H9 (cell line): ENCODE measurements at regions not wholly inside any gene's neighbourhood (a gene's known extent, or its start where the extent isn't known, plus 50 kb on each side); places are given as distances from the start of the nearest gene placed in this dataset.

Source experiments
- DNase-seq: peaks from one replicate; pipeline ENCODE4 v3.0.0-alpha.2; 2017
- H2AFZ ChIP-seq: one replicate; pipeline ENCODE4 v1.6.1; 2013; ENCODE audit warnings: mild to moderate bottlenecking, low read length, control low read depth, moderate library complexity
- H2AK5ac ChIP-seq: 2 replicates; pipeline ENCODE4 v1.6.1; 2013; ENCODE audit warnings: low read length, control low read depth, mixed read lengths; ENCODE audit not compliant: insufficient read length
- H2BK120ac ChIP-seq: one replicate; pipeline ENCODE4 v1.6.1; 2013; ENCODE audit warnings: low read depth, mild to moderate bottlenecking, low read length, control low read depth, inconsistent platforms; ENCODE audit not compliant: poor library complexity, severe bottlenecking
- H2BK12ac ChIP-seq: 2 replicates; pipeline ENCODE4 v1.6.1; 2013; ENCODE audit warnings: low read length, control low read depth, mixed read lengths, low read depth; ENCODE audit not compliant: insufficient read length
- H2BK15ac ChIP-seq: 2 replicates; pipeline ENCODE4 v1.6.1; 2013; ENCODE audit warnings: low read depth, low read length, control low read depth
- H2BK20ac ChIP-seq: one replicate; pipeline ENCODE4 v1.6.1; 2013; ENCODE audit warnings: low read depth, mild to moderate bottlenecking, low read length, control low read depth, inconsistent platforms; ENCODE audit not compliant: poor library complexity, severe bottlenecking
- H2BK5ac ChIP-seq: 2 replicates; pipeline ENCODE4 v1.6.1; 2013; ENCODE audit warnings: low read length, control low read depth, mixed read lengths; ENCODE audit not compliant: insufficient read length
- H3K14ac ChIP-seq: 2 replicates; pipeline ENCODE4 v1.6.1; 2013; ENCODE audit warnings: low read length, control low read depth; ENCODE audit not compliant: insufficient read depth
- H3K18ac ChIP-seq: 2 replicates; pipeline ENCODE4 v1.6.1; 2013; ENCODE audit warnings: low read depth, mild to moderate bottlenecking, mixed read lengths, low read length, control low read depth; ENCODE audit not compliant: insufficient read length
- H3K23ac ChIP-seq: 2 replicates; pipeline ENCODE4 v1.6.1; 2013; ENCODE audit warnings: low read length, control low read depth, mixed read lengths, low read depth; ENCODE audit not compliant: insufficient read length
- H3K23me2 ChIP-seq: 2 replicates; pipeline ENCODE4 v1.6.1; 2013; ENCODE audit warnings: low read depth, mild to moderate bottlenecking, mixed read lengths, low read length, control low read depth; ENCODE audit not compliant: insufficient read length, poor library complexity, severe bottlenecking
- H3K27ac ChIP-seq: 2 replicates; pipeline ENCODE4 v1.5.1; 2013; ENCODE audit warnings: low read length, control low read depth, mixed read lengths, low read depth; ENCODE audit not compliant: insufficient read length
- H3K27me3 ChIP-seq: 2 replicates; pipeline ENCODE4 v1.6.1; 2013; ENCODE audit warnings: low read length, control low read depth, inconsistent platforms; ENCODE audit not compliant: insufficient read depth
- H3K4ac ChIP-seq: 2 replicates; pipeline ENCODE4 v1.6.1; 2013; ENCODE audit warnings: low read depth, mild to moderate bottlenecking, control low read depth, inconsistent platforms, low read length, moderate library complexity
- H3K4me1 ChIP-seq: 2 replicates; pipeline ENCODE4 v1.6.1; 2013; ENCODE audit warnings: low read length, control low read depth, inconsistent platforms; ENCODE audit not compliant: insufficient read depth
- H3K4me2 ChIP-seq: 2 replicates; pipeline ENCODE4 v1.6.1; 2013; ENCODE audit warnings: low read length, control low read depth, mixed read lengths; ENCODE audit not compliant: insufficient read length, insufficient read depth
- H3K56ac ChIP-seq: 2 replicates; pipeline ENCODE4 v1.6.1; 2013; ENCODE audit warnings: low read depth, mild to moderate bottlenecking, mixed read lengths, low read length, control low read depth; ENCODE audit not compliant: insufficient read length
- H3K79me1 ChIP-seq: 2 replicates; pipeline ENCODE4 v1.6.1; 2013; ENCODE audit warnings: low read depth, mild to moderate bottlenecking, moderate library complexity, low read length, control low read depth, inconsistent platforms; ENCODE audit not compliant: insufficient read depth, poor library complexity, severe bottlenecking
- H3K79me2 ChIP-seq: 2 replicates; pipeline ENCODE4 v1.6.1; 2013; ENCODE audit warnings: low read length, control low read depth, inconsistent platforms; ENCODE audit not compliant: insufficient read depth
- H3K9ac ChIP-seq: 2 replicates; pipeline ENCODE4 v1.6.1; 2013; ENCODE audit warnings: low read length, control low read depth, mixed read lengths; ENCODE audit not compliant: insufficient read length; ENCODE audit errors: extremely low read depth
- H3K9me3 ChIP-seq: one replicate; pipeline ENCODE4 v1.6.1; 2013; ENCODE audit warnings: low read depth, low read length, inconsistent platforms; ENCODE audit not compliant: control insufficient read depth
- H3T11ph ChIP-seq: one replicate; pipeline ENCODE4 v1.6.1; 2013; ENCODE audit warnings: mild to moderate bottlenecking, low read length, control low read depth, inconsistent platforms
- H4K20me1 ChIP-seq: one replicate; pipeline ENCODE4 v1.6.1; 2013; ENCODE audit not compliant: control insufficient read depth, insufficient read length, insufficient read depth
- H4K5ac ChIP-seq: 2 replicates; pipeline ENCODE4 v1.6.1; 2013; ENCODE audit warnings: low read depth, mild to moderate bottlenecking, mixed read lengths, low read length, control low read depth; ENCODE audit not compliant: insufficient read length
- H4K8ac ChIP-seq: replicated peaks from 2 replicates; pipeline ENCODE4 v1.6.1; 2013; ENCODE audit warnings: low read length, control low read depth, mixed read lengths, low read depth; ENCODE audit not compliant: insufficient read length
- H4K91ac ChIP-seq: 2 replicates; pipeline ENCODE4 v1.6.1; 2013; ENCODE audit warnings: low read depth, mild to moderate bottlenecking, moderate library complexity, mixed read lengths, low read length, control low read depth; ENCODE audit not compliant: insufficient read length
- H3K27ac Mint-ChIP-seq, 3 experiments: 2 replicates in 2 of 3; 3 replicates in 1 of 3; pipeline ENCODE4 v1.8.0; 2020 to 2021; ENCODE audit warnings: mixed read lengths in 3 of 3, mild to moderate bottlenecking in 1 of 3, moderate library complexity in 1 of 3
- H3K27me3 Mint-ChIP-seq: 2 replicates; pipeline ENCODE4 v1.8.0; 2021; ENCODE audit warnings: low read depth, mild to moderate bottlenecking, moderate library complexity, mixed read lengths
- H3K36me3 Mint-ChIP-seq, 3 experiments: 2 replicates in 2 of 3; 3 replicates in 1 of 3; pipeline ENCODE4 v1.8.0; 2020 to 2021; ENCODE audit warnings: low read depth in 3 of 3, mixed read lengths in 3 of 3; ENCODE audit not compliant: insufficient read depth in 1 of 3
- H3K4me1 Mint-ChIP-seq, 2 experiments: 2 replicates each; pipeline ENCODE4 v1.8.0; 2020; ENCODE audit warnings: mixed read lengths in 2 of 2
- H3K4me3 Mint-ChIP-seq, 2 experiments: 2 replicates in 1 of 2; 3 replicates in 1 of 2; pipeline ENCODE4 v1.8.0; 2020 to 2021; ENCODE audit warnings: mild to moderate bottlenecking in 2 of 2, mixed read lengths in 2 of 2, moderate library complexity in 1 of 2
- H3K9me3 Mint-ChIP-seq, 2 experiments: 2 replicates in 1 of 2; 3 replicates in 1 of 2; pipeline ENCODE4 v1.8.0; 2020; ENCODE audit warnings: mild to moderate bottlenecking in 2 of 2, mixed read lengths in 2 of 2, moderate library complexity in 1 of 2
- WGBS: extraction: QIAGEN DNeasy Blood & Tissue Kit; methylation state at CpG from one replicate; pipeline ENCODE4 v1.1.7; 2013; ENCODE audit warnings: missing lambda C conversion rate, low lambda C conversion rate, mixed read lengths; ENCODE audit not compliant: insufficient read length; ENCODE audit errors: extremely low coverage; 5-methylcytosine and 5-hydroxymethylcytosine counted together
- TF ChIP-seq, protein P1 (sequence below): fragments of 200-600 bp; sonication (generic); conservative IDR thresholded peaks from 3 replicates; pipeline ENCODE4 v1.8.0; 2021; ENCODE audit warnings: antibody characterized with exemption, mild to moderate bottlenecking

DNA sequence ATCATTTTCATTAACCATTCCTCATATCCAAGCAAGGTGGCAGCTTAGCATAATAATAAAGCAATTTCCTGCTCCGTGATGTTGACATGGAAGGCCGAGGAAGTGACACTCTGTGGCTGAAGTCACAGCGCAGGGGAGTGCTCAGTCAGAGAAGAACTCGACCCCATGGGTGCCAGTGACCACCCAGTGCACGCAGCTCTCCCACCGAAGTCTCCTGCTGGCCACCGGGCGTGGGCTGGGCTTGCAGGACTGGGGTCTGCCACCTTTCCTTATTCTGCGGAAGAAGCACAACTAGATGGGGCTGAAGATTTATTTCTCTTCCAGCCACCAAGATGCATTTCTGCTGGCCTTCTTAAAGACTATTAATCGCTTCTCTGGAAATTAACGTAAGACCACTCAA, 132.1 kb upstream of the SPACA7 start:
- H3K4me2 ChIP-seq = no peak overlapping the region
- H2BK15ac ChIP-seq = no peak overlapping the region
- Mint-ChIP-seq H3K27ac (no peak overlapping the region), H3K27me3 (peaks cover 28% of the 10 kb centered on the region), H3K9me3 (peaks cover 6% of the 10 kb centered on the region in 2 experiments; a peak in 4 of 5 replicates), H3K4me3 (no peak overlapping the region), H3K4me1 (peaks cover 12 to 14% of the 10 kb centered on the region in 2 experiments), H3K36me3 (no peaks in the 10 kb centered on the region; a peak in 1 of 7 replicates)
- H3K79me1 ChIP-seq = no peaks in the 10 kb centered on the region
- H3K23ac ChIP-seq = no peak overlapping the region
- no peak overlapping the region for H4K91ac ChIP-seq
- no peak overlapping the region for H3K4ac ChIP-seq
- H2BK12ac ChIP-seq = no peak overlapping the region
- H3K4me1 ChIP-seq = no peaks in the 10 kb centered on the region; the same call in 1 of the 2 replicates
- H3K9ac ChIP-seq = no peak overlapping the region
- no CpG with 5 or more reads among the region's 11 CpGs for WGBS
- no peak overlapping the region for H2BK5ac ChIP-seq
- H2AK5ac ChIP-seq = no peak overlapping the region
- DNase-seq = no peak
- no peak overlapping the region for H4K8ac ChIP-seq
- no peaks in the 10 kb centered on the region for H3K9me3 ChIP-seq
- H3K79me2 ChIP-seq = no peaks in the 10 kb centered on the region
- H3K14ac ChIP-seq = no peak overlapping the region
- H3K23me2 ChIP-seq = no peaks in the 10 kb centered on the region
- no peak overlapping the region for H3K18ac ChIP-seq
- H3K27ac ChIP-seq = no peak overlapping the region
- no peaks in the 10 kb centered on the region for H3K27me3 ChIP-seq
- TF ChIP-seq, protein P1, sequence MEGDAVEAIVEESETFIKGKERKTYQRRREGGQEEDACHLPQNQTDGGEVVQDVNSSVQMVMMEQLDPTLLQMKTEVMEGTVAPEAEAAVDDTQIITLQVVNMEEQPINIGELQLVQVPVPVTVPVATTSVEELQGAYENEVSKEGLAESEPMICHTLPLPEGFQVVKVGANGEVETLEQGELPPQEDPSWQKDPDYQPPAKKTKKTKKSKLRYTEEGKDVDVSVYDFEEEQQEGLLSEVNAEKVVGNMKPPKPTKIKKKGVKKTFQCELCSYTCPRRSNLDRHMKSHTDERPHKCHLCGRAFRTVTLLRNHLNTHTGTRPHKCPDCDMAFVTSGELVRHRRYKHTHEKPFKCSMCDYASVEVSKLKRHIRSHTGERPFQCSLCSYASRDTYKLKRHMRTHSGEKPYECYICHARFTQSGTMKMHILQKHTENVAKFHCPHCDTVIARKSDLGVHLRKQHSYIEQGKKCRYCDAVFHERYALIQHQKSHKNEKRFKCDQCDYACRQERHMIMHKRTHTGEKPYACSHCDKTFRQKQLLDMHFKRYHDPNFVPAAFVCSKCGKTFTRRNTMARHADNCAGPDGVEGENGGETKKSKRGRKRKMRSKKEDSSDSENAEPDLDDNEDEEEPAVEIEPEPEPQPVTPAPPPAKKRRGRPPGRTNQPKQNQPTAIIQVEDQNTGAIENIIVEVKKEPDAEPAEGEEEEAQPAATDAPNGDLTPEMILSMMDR = no peak
- H4K5ac ChIP-seq = no peak overlapping the region
- no peak overlapping the region for H2AFZ ChIP-seq
- H3K56ac ChIP-seq = no peak overlapping the region
- no peak overlapping the region for H3T11ph ChIP-seq
- no peak overlapping the region for H2BK120ac ChIP-seq
- H2BK20ac ChIP-seq = no peak overlapping the region
- H4K20me1 ChIP-seq = no peaks in the 10 kb centered on the region
